Keratinocyte (primary cell): ENCODE measurements at regions not wholly inside any gene's neighbourhood (a gene's known extent, or its start where the extent isn't known, plus 50 kb on each side); places are given as distances from the start of the nearest gene placed in this dataset.

Experiments used
- DNase-seq: peaks from one replicate; pipeline ENCODE4 v3.0.0-alpha.2; 2011; ENCODE audit warnings: low read depth, missing footprints, low spot score
- FAIRE-seq: peaks from 2 replicates; lab custom pipeline; 2011; peaks lifted over from hg19 to GRCh38; lab: Jason Lieb, UNC
- H2AFZ ChIP-seq: 2 replicates; pipeline ENCODE4 v1.6.0; 2012; ENCODE audit warnings: low read length, control low read depth, inconsistent platforms; ENCODE audit not compliant: control insufficient read depth
- H3K27ac ChIP-seq: 2 replicates; pipeline ENCODE4 v1.5.1; 2011; ENCODE audit warnings: low read length; ENCODE audit not compliant: control insufficient read depth, insufficient read depth
- H3K27me3 ChIP-seq: 3 replicates; pipeline ENCODE4 v1.6.0; 2011; ENCODE audit warnings: low read length; ENCODE audit not compliant: control insufficient read depth, insufficient read depth; ENCODE audit errors: extremely low read depth
- H3K36me3 ChIP-seq, 2 experiments: 2 replicates in 1 of 2; 3 replicates in 1 of 2; pipeline ENCODE4 v1.5.1; 2011; ENCODE audit warnings: low read length in 2 of 2, mild to moderate bottlenecking in 1 of 2; ENCODE audit not compliant: control insufficient read depth in 2 of 2, insufficient read depth in 2 of 2; ENCODE audit errors: extremely low read depth in 1 of 2
- H3K4me1 ChIP-seq: 3 replicates; pipeline ENCODE4 v1.5.1; 2011; ENCODE audit warnings: low read length; ENCODE audit not compliant: control insufficient read depth, insufficient read depth; ENCODE audit errors: extremely low read depth
- H3K4me2 ChIP-seq: 3 replicates; pipeline ENCODE4 v1.6.0; 2011; ENCODE audit warnings: low read depth, low read length; ENCODE audit not compliant: control insufficient read depth, insufficient read depth; ENCODE audit errors: extremely low read depth
- H3K4me3 ChIP-seq, 3 experiments: fragments of 200-600 bp in 1 of 3; sonication (generic) in 1 of 3; 2 replicates in 2 of 3; 3 replicates in 1 of 3; pipeline ENCODE4 v1.5.1; 2011 to 2016; ENCODE audit warnings: low read length in 3 of 3, mild to moderate bottlenecking in 3 of 3, control low read depth in 2 of 3, inconsistent platforms in 1 of 3, low read depth in 1 of 3, mixed read lengths in 1 of 3, mixed run types in 1 of 3, moderate library complexity in 1 of 3; ENCODE audit not compliant: control insufficient read depth in 2 of 3, insufficient read depth in 2 of 3; ENCODE audit errors: extremely low read depth in 1 of 3
- H3K79me2 ChIP-seq: 2 replicates; pipeline ENCODE4 v1.6.0; 2012; ENCODE audit warnings: low read length; ENCODE audit not compliant: control insufficient read depth, insufficient read depth
- H3K9ac ChIP-seq: 3 replicates; pipeline ENCODE4 v1.6.0; 2011; ENCODE audit warnings: low read length; ENCODE audit not compliant: control insufficient read depth, insufficient read depth; ENCODE audit errors: extremely low read depth
- H3K9me1 ChIP-seq: 3 replicates; pipeline ENCODE4 v1.6.0; 2011; ENCODE audit warnings: low read length; ENCODE audit not compliant: control insufficient read depth, insufficient read depth; ENCODE audit errors: extremely low read depth
- H3K9me3 ChIP-seq: 2 replicates; pipeline ENCODE4 v1.5.1; 2012; ENCODE audit warnings: low read depth, low read length; ENCODE audit not compliant: control insufficient read depth
- H4K20me1 ChIP-seq: 3 replicates; pipeline ENCODE4 v1.6.0; 2011; ENCODE audit warnings: low read length; ENCODE audit not compliant: control insufficient read depth, insufficient read depth; ENCODE audit errors: extremely low read depth
- EZH2 ChIP-seq: IDR thresholded peaks from one replicate; pipeline ENCODE4 v1.6.1; 2012; ENCODE audit warnings: inconsistent platforms, mild to moderate bottlenecking, low read length, moderate library complexity
- dilution Hi-C: fragments of 300-500 bp; cut with MboI; formaldehyde crosslinking; loops from one replicate; pipeline ENCODE4 v1.7.0; 2020; ENCODE audit warnings: low sequenced_read_pairs; ENCODE audit not compliant: extremely low pct_ligation_motif_present
- TF ChIP-seq, protein P1 (sequence below), 3 experiments: IDR thresholded peaks in 1 of 3; conservative IDR thresholded peaks in 1 of 3; optimal IDR thresholded peaks in 1 of 3; 2 replicates in 2 of 3; 3 replicates in 1 of 3; pipeline versions ENCODE3 to v1.5.1; 2011; ENCODE audit warnings: low read length in 3 of 3, mild to moderate bottlenecking in 3 of 3, moderate library complexity in 2 of 3, control low read depth in 1 of 3, inconsistent platforms in 1 of 3; ENCODE audit not compliant: insufficient read depth in 2 of 3; ENCODE audit errors: extremely low read depth in 1 of 3

DNA sequence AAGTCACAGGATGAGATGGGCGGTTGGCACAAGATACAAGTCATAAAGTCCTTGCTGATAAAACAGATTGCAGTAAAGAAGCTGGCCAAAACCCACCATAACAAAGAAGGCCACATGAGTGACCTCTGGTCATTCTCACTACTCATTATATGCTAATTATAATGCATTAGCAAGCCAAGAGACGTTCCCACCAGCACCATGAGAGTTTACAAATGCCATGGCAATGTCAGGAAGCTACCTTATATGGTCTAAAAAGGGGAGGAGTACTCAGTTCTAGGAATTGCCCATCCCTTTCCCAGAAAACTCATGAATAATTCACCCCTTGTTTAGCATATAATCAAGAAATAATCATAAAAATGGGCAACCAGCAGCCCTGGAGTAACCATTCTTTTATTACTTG lies 74.9 kb upstream of the APP start:
- no peak overlapping the region for H3K9ac ChIP-seq
- no peaks in the 10 kb centered on the region for H3K27me3 ChIP-seq
- H4K20me1 ChIP-seq = no peaks in the 10 kb centered on the region
- H3K4me2 ChIP-seq = no peak overlapping the region
- H3K9me3 ChIP-seq = no peaks in the 10 kb centered on the region
- no peaks in the 10 kb centered on the region for H3K36me3 ChIP-seq
- H2AFZ ChIP-seq = no peak overlapping the region
- no peak for FAIRE-seq
- H3K27ac ChIP-seq = no peak overlapping the region
- dilution Hi-C loops = no loop called here
- no peaks in the 10 kb centered on the region for H3K4me1 ChIP-seq
- H3K79me2 ChIP-seq = no peaks in the 10 kb centered on the region
- TF ChIP-seq, protein P1, sequence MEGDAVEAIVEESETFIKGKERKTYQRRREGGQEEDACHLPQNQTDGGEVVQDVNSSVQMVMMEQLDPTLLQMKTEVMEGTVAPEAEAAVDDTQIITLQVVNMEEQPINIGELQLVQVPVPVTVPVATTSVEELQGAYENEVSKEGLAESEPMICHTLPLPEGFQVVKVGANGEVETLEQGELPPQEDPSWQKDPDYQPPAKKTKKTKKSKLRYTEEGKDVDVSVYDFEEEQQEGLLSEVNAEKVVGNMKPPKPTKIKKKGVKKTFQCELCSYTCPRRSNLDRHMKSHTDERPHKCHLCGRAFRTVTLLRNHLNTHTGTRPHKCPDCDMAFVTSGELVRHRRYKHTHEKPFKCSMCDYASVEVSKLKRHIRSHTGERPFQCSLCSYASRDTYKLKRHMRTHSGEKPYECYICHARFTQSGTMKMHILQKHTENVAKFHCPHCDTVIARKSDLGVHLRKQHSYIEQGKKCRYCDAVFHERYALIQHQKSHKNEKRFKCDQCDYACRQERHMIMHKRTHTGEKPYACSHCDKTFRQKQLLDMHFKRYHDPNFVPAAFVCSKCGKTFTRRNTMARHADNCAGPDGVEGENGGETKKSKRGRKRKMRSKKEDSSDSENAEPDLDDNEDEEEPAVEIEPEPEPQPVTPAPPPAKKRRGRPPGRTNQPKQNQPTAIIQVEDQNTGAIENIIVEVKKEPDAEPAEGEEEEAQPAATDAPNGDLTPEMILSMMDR (optimal IDR thresholded peaks at IDR 0.05 in 1 of 3, IDR thresholded peaks at IDR 0.05 in 1 of 3, conservative IDR thresholded peaks at IDR 0.05 in 1 of 3; ENCODE audit: extremely low read depth in 1 of 3, insufficient read depth in 2 of 3, low read length in 3 of 3) = no peak
- TF ChIP-seq EZH2 = no peak
- H3K4me3 ChIP-seq = no peak overlapping the region
- H3K9me1 ChIP-seq = no peaks in the 10 kb centered on the region
- no peak for DNase-seq

DNA sequence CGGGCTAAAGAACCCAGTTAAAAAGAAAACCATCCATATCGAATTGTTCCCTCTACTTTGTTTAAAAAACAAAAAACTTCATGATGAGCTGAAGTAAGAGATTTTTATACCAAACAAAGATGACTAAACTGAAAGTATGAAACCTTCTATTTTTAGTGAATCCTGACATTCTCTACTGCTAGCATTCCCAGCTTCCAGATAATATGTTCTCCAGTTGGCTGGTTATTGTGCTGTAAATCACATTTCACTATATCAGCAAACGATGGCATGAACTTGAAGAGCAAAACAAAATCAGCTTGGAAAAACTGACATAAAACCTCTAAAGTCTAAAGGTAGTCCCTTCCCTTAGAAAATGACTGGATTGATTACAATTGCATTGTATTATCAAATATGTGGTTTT lies 68.1 kb upstream of the APP start:
- Histone ChIP-seq H4K20me1 (no peaks in the 10 kb centered on the region), H3K27ac (no peak overlapping the region), H3K4me1 (no peaks in the 10 kb centered on the region), H2AFZ (no peak overlapping the region), H3K9me1 (no peaks in the 10 kb centered on the region), H3K36me3 (no peaks in the 10 kb centered on the region), H3K9ac (no peak overlapping the region), H3K4me2 (no peak overlapping the region), H3K4me3 (no peak overlapping the region), H3K79me2 (no peaks in the 10 kb centered on the region), H3K27me3 (no peaks in the 10 kb centered on the region), H3K9me3 (no peaks in the 10 kb centered on the region)
- FAIRE-seq (no peak), DNase-seq (no peak)
- no peak for TF ChIP-seq EZH2
- TF ChIP-seq, protein P1 (optimal IDR thresholded peaks at IDR 0.05 in 1 of 3, IDR thresholded peaks at IDR 0.05 in 1 of 3, conservative IDR thresholded peaks at IDR 0.05 in 1 of 3; ENCODE audit: extremely low read depth in 1 of 3, insufficient read depth in 2 of 3, low read length in 3 of 3) = no peak
- dilution Hi-C loops = no loop called here
